WTC11 (cell line): ENCODE measurements at regions not wholly inside any gene's neighbourhood (a gene's known extent, or its start where the extent isn't known, plus 50 kb on each side); places are given as distances from the start of the nearest gene placed in this dataset.
A peak's percentile ranks its signal among the peaks of the same experiment; 100 is the strongest.

Source experiments
- ATAC-seq: fragments of 200-7000 bp; cut with Tn5 transposase; 2 replicates; pipeline ENCODE4 v1.10.0; 2021; ENCODE audit warnings: mild to moderate bottlenecking, moderate library complexity
- CTCF ChIA-PET: fragments of 300-600 bp; sonication (Branson Sonifier 250); formaldehyde crosslinking; loops from one replicate; lab custom pipeline; 2021; ENCODE audit warnings: antibody characterized with exemption; lab: Charles Lee
- POLR2A ChIA-PET: fragments of 350-600 bp; sonication (Branson Sonifier 250); formaldehyde crosslinking; loops from one replicate; lab custom pipeline; 2021; ENCODE audit warnings: antibody characterized with exemption; lab: Charles Lee
- DNase-seq: peaks from one replicate; pipeline ENCODE4 v3.0.0; 2021; ENCODE audit warnings: low spot score
- H3K27ac Mint-ChIP-seq: 2 replicates; pipeline ENCODE4 v1.8.0; 2021; ENCODE audit warnings: mixed read lengths
- H3K27me3 Mint-ChIP-seq: 2 replicates; pipeline ENCODE4 v1.8.0; 2021; ENCODE audit warnings: low read depth, mild to moderate bottlenecking, moderate library complexity, mixed read lengths
- H3K36me3 Mint-ChIP-seq: 2 replicates; pipeline ENCODE4 v1.8.0; 2021; ENCODE audit warnings: mixed read lengths
- H3K4me1 Mint-ChIP-seq: 2 replicates; pipeline ENCODE4 v1.8.0; 2022; ENCODE audit warnings: mixed read lengths
- H3K4me3 Mint-ChIP-seq: 2 replicates; pipeline ENCODE4 v1.8.0; 2021; ENCODE audit warnings: mild to moderate bottlenecking, moderate library complexity, mixed read lengths
- H3K9me3 Mint-ChIP-seq: 2 replicates; pipeline ENCODE4 v1.8.0; 2021; ENCODE audit warnings: mixed read lengths
- AFF4 ChIP-seq: sonication (generic); formaldehyde crosslinking; IDR thresholded peaks from 2 replicates; pipeline ENCODE4 v1.8.1; 2023; ENCODE audit warnings: mild to moderate bottlenecking, missing genetic modification reagents, borderline replicate concordance
- CREB1 ChIP-seq: sonication (generic); formaldehyde crosslinking; IDR thresholded peaks from 2 replicates; pipeline ENCODE4 v1.8.0; 2023; ENCODE audit warnings: mild to moderate bottlenecking, missing genetic modification reagents
- EMX1 ChIP-seq: fragments of 250-450 bp; sonication (Bioruptor Pico); IDR thresholded peaks from 2 replicates; pipeline ENCODE4 v1.8.0; 2021; ENCODE audit warnings: mild to moderate bottlenecking
- ESRRA ChIP-seq: sonication (generic); formaldehyde crosslinking; IDR thresholded peaks from 2 replicates; pipeline ENCODE4 v1.8.1; 2022; ENCODE audit warnings: mild to moderate bottlenecking, missing genetic modification reagents, borderline replicate concordance
- ETV6 ChIP-seq: sonication (generic); formaldehyde crosslinking; IDR thresholded peaks from 2 replicates; pipeline ENCODE4 v1.8.1; 2022; ENCODE audit warnings: mild to moderate bottlenecking, missing genetic modification reagents
- FOXJ3 ChIP-seq: sonication (generic); formaldehyde crosslinking; IDR thresholded peaks from 2 replicates; pipeline ENCODE4 v1.9.0; 2021; ENCODE audit warnings: missing genetic modification reagents, mild to moderate bottlenecking, borderline replicate concordance
- FOXK1 ChIP-seq: sonication (generic); formaldehyde crosslinking; IDR thresholded peaks from 2 replicates; pipeline ENCODE4 v1.8.0; 2022; ENCODE audit warnings: mild to moderate bottlenecking, moderate library complexity, missing genetic modification reagents
- GRHL2 ChIP-seq: fragments of 250-450 bp; sonication (Bioruptor Pico); IDR thresholded peaks from 2 replicates; pipeline ENCODE4 v1.8.0; 2022; ENCODE audit warnings: mild to moderate bottlenecking, moderate library complexity; ENCODE audit not compliant: insufficient replicate concordance, severe bottlenecking
- HMGXB4 ChIP-seq: sonication (generic); formaldehyde crosslinking; IDR thresholded peaks from 2 replicates; pipeline ENCODE4 v1.8.1; 2023; ENCODE audit warnings: mild to moderate bottlenecking, moderate library complexity, missing genetic modification reagents
- IRF2 ChIP-seq: sonication (generic); formaldehyde crosslinking; IDR thresholded peaks from 2 replicates; pipeline ENCODE4 v1.8.0; 2022; ENCODE audit warnings: low read depth, missing genetic modification reagents, borderline replicate concordance
- NR1H2 ChIP-seq: sonication (generic); formaldehyde crosslinking; IDR thresholded peaks from 2 replicates; pipeline ENCODE4 v1.9.0; 2021; ENCODE audit warnings: mild to moderate bottlenecking, moderate library complexity, missing genetic modification reagents
- NR2C2 ChIP-seq: sonication (generic); formaldehyde crosslinking; IDR thresholded peaks from 2 replicates; pipeline ENCODE4 v1.8.0; 2022; ENCODE audit warnings: mild to moderate bottlenecking, missing genetic modification reagents
- SP1 ChIP-seq: sonication (generic); formaldehyde crosslinking; conservative IDR thresholded peaks from 2 replicates; pipeline ENCODE4 v1.8.1; 2022; ENCODE audit warnings: missing genetic modification reagents
- ZNF219 ChIP-seq: sonication (generic); formaldehyde crosslinking; IDR thresholded peaks from 2 replicates; pipeline ENCODE4 v1.8.0; 2023; ENCODE audit warnings: missing genetic modification reagents, mild to moderate bottlenecking, borderline replicate concordance
- ZNF416 ChIP-seq: fragments of 250-450 bp; sonication (Bioruptor Pico); IDR thresholded peaks from 2 replicates; pipeline ENCODE4 v1.9.0; 2021; ENCODE audit warnings: mild to moderate bottlenecking, inconsistent platforms
- ZNF512 ChIP-seq: sonication (generic); formaldehyde crosslinking; IDR thresholded peaks from 2 replicates; pipeline ENCODE4 v1.8.1; 2022; ENCODE audit warnings: missing genetic modification reagents, borderline replicate concordance
- ZNF532 ChIP-seq: fragments of 250-450 bp; sonication (Bioruptor Pico); IDR thresholded peaks from 2 replicates; pipeline ENCODE4 v1.9.0; 2021; ENCODE audit warnings: mild to moderate bottlenecking, borderline replicate concordance
- ZSCAN18 ChIP-seq: fragments of 250-450 bp; sonication (Bioruptor Pico); IDR thresholded peaks from 2 replicates; pipeline ENCODE4 v2.1.2; 2022; ENCODE audit warnings: mild to moderate bottlenecking, moderate library complexity
- TF ChIP-seq, protein P1 (sequence below): sonication (generic); formaldehyde crosslinking; IDR thresholded peaks from 2 replicates; pipeline ENCODE4 v1.8.0; 2022; ENCODE audit warnings: missing genetic modification reagents

- TF ChIP-seq ZNF532 (no peak), ETV6 (no peak)
Observed at GRCh38 chr11:33509632-33510031, 191.0 kb downstream of the C11orf91 start (continued).

GRCh38 chr11:33507967-33508366 lies 192.7 kb downstream of the C11orf91 start:
- CTCF ChIA-PET: no interaction called here
- POLR2A ChIA-PET: no interaction called here
- Mint-ChIP-seq H3K27ac (no peak overlapping the region), H3K4me3 (no peak overlapping the region), H3K27me3 (peaks cover 5% of the 10 kb centered on the region), H3K4me1 (peaks cover 4% of the 10 kb centered on the region; the same call in 1 of the 2 replicates)
- peak; percentile 89 for ATAC-seq
- peak; percentile 16 for DNase-seq
- no peak for TF ChIP-seq AFF4 (CRISPR knock-in tag)
- TF ChIP-seq FOXK1: no peak
- no peak for TF ChIP-seq SP1 (CRISPR knock-in tag)
- no peak for TF ChIP-seq NR1H2 (CRISPR knock-in tag)
- TF ChIP-seq ZNF219 (CRISPR knock-in tag): no peak
- no peak for TF ChIP-seq CREB1 (CRISPR knock-in tag)
- no peak for TF ChIP-seq ZNF416
- TF ChIP-seq EMX1 (CRISPR knock-in tag): no peak
- TF ChIP-seq, protein P1, sequence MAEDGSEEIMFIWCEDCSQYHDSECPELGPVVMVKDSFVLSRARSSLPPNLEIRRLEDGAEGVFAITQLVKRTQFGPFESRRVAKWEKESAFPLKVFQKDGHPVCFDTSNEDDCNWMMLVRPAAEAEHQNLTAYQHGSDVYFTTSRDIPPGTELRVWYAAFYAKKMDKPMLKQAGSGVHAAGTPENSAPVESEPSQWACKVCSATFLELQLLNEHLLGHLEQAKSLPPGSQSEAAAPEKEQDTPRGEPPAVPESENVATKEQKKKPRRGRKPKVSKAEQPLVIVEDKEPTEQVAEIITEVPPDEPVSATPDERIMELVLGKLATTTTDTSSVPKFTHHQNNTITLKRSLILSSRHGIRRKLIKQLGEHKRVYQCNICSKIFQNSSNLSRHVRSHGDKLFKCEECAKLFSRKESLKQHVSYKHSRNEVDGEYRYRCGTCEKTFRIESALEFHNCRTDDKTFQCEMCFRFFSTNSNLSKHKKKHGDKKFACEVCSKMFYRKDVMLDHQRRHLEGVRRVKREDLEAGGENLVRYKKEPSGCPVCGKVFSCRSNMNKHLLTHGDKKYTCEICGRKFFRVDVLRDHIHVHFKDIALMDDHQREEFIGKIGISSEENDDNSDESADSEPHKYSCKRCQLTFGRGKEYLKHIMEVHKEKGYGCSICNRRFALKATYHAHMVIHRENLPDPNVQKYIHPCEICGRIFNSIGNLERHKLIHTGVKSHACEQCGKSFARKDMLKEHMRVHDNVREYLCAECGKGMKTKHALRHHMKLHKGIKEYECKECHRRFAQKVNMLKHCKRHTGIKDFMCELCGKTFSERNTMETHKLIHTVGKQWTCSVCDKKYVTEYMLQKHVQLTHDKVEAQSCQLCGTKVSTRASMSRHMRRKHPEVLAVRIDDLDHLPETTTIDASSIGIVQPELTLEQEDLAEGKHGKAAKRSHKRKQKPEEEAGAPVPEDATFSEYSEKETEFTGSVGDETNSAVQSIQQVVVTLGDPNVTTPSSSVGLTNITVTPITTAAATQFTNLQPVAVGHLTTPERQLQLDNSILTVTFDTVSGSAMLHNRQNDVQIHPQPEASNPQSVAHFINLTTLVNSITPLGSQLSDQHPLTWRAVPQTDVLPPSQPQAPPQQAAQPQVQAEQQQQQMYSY (CRISPR knock-in tag): no peak
- TF ChIP-seq ESRRA (CRISPR knock-in tag): no peak
- TF ChIP-seq ZNF512: no peak
- no peak for TF ChIP-seq GRHL2 (CRISPR knock-in tag)
- TF ChIP-seq ZSCAN18: no peak
- TF ChIP-seq FOXJ3: no peak
- no peak for TF ChIP-seq NR2C2 (CRISPR knock-in tag)
- TF ChIP-seq IRF2 (CRISPR knock-in tag): no peak
- no peak for TF ChIP-seq HMGXB4
- TF ChIP-seq, all 79 proteins: peak for 0
- no peaks in the 10 kb centered on the region for H3K36me3 Mint-ChIP-seq
- no peaks in the 10 kb centered on the region for H3K9me3 Mint-ChIP-seq
